ENCODE measurements at regions not wholly inside any gene's neighbourhood (a gene's known extent, or its start where the extent isn't known, plus 50 kb on each side); places are given as distances from the start of the nearest gene placed in this dataset.
"Not testable (repeated sequence)": the region's sequence is repeated elsewhere in the genome, so short reads cannot be mapped to it uniquely, and the experiment has no call there.

- TF ChIP-seq CTCF, POLR2AphosphoS5 (IDR thresholded peaks at IDR 0.05): not testable (repeated sequence)
These were observed 862.1 kb upstream of the NDST4 start for GRCh38 chr4:115975421-115976001.
